Dermis blood vessel endothelial cell (primary cell): ENCODE measurements at regions not wholly inside any gene's neighbourhood (a gene's known extent, or its start where the extent isn't known, plus 50 kb on each side); places are given as distances from the start of the nearest gene placed in this dataset.
A peak's percentile ranks its signal among the peaks of the same experiment; 100 is the strongest.
"Not testable (repeated sequence)": the region's sequence is repeated elsewhere in the genome, so short reads cannot be mapped to it uniquely, and the experiment has no call there.

ENCODE experiments used
- DNase-seq: peaks from one replicate; pipeline ENCODE4 v3.0.0; 2010

- no peak for DNase-seq
Observed at GRCh38 chr6:166719019-166719418, 92.0 kb upstream of the RPS6KA2 start.

GRCh38 chr6:166718516-166718915 is 91.5 kb upstream of the RPS6KA2 start:
- DNase-seq = no peak

- no peak for DNase-seq
Observed at GRCh38 chr6:166716910-166717617, 90.0 kb upstream of the RPS6KA2 start.

GRCh38 chr6:166715992-166716391 is 88.9 kb upstream of the RPS6KA2 start:
- DNase-seq = no peak

- no peak for DNase-seq
Observed at GRCh38 chr6:166715065-166715464, 88.0 kb upstream of the RPS6KA2 start.

- DNase-seq = no peak
Observed at GRCh38 chr6:166714581-166714980, 87.5 kb upstream of the RPS6KA2 start.

- no peak for DNase-seq
Observed at GRCh38 chr6:166714187-166714510, 87.1 kb upstream of the RPS6KA2 start.

GRCh38 chr6:166713434-166714186 is 86.6 kb upstream of the RPS6KA2 start:
- no peak for DNase-seq

- peak; percentile 16 for DNase-seq
Observed at GRCh38 chr6:166712286-166713228, 85.5 kb upstream of the RPS6KA2 start.

- no peak for DNase-seq
Observed at GRCh38 chr6:166710084-166710483, 83.0 kb upstream of the RPS6KA2 start.

GRCh38 chr6:166708460-166708859 is 81.4 kb upstream of the RPS6KA2 start:
- no peak for DNase-seq

GRCh38 chr6:166707045-166707444 is 80.0 kb upstream of the RPS6KA2 start:
- peak; percentile 74 for DNase-seq

- DNase-seq = no peak
Observed at GRCh38 chr6:166705069-166705468, 78.0 kb upstream of the RPS6KA2 start.

- DNase-seq = no peak
Observed at GRCh38 chr6:166704171-166704570, 77.1 kb upstream of the RPS6KA2 start.

GRCh38 chr6:166703149-166703710 is 76.2 kb upstream of the RPS6KA2 start:
- no peak for DNase-seq

- not testable (repeated sequence) for DNase-seq
Observed at GRCh38 chr6:166701424-166701823, 74.4 kb upstream of the RPS6KA2 start.

GRCh38 chr6:166700871-166701270 is 73.8 kb upstream of the RPS6KA2 start:
- not testable (repeated sequence) for DNase-seq

GRCh38 chr6:166697113-166697512 is 70.1 kb upstream of the RPS6KA2 start:
- DNase-seq = no peak

GRCh38 chr6:166693880-166694279 is 66.8 kb upstream of the RPS6KA2 start:
- no peak for DNase-seq

GRCh38 chr6:166692723-166693302 is 65.8 kb upstream of the RPS6KA2 start:
- no peak for DNase-seq

- peak; percentile 68 for DNase-seq
Observed at GRCh38 chr6:166691746-166692145, 64.7 kb upstream of the RPS6KA2 start.

GRCh38 chr6:166691199-166691598 is 64.1 kb upstream of the RPS6KA2 start:
- DNase-seq = peak; percentile 77

GRCh38 chr6:166689687-166690086 is 62.6 kb upstream of the RPS6KA2 start:
- DNase-seq = no peak
